SH-SY5Y (cell line): ENCODE measurements at regions not wholly inside any gene's neighbourhood (a gene's known extent, or its start where the extent isn't known, plus 50 kb on each side); places are given as distances from the start of the nearest gene placed in this dataset.

ENCODE experiments used
- GATA2 ChIP-seq: IDR thresholded peaks from 2 replicates; pipeline ENCODE4 v1.6.1; 2011; ENCODE audit warnings: mild to moderate bottlenecking, low read depth, low read length
- GATA3 ChIP-seq: IDR thresholded peaks from 2 replicates; pipeline ENCODE4 v1.6.1; 2011; ENCODE audit warnings: low read depth, mild to moderate bottlenecking, low read length, moderate library complexity

- TF ChIP-seq GATA3 (no peak), GATA2 (no peak)
Measured at GRCh38 chr5:102080288-102080687, 215.8 kb downstream of the SLCO4C1 start.
